Gastrocnemius medialis (tissue), 4 donors: ENCODE measurements at regions not wholly inside any gene's neighbourhood (a gene's known extent, or its start where the extent isn't known, plus 50 kb on each side); places are given as distances from the start of the nearest gene placed in this dataset.

Source experiments
- ATAC-seq, 2 donors: fragments of 150-250 bp; one replicate each; pipeline ENCODE4 v1.9.1; 2016
- DNase-seq, 2 donors: peaks; one replicate each; pipeline ENCODE4 v3.0.0-alpha.2; 2019
- H3K27ac ChIP-seq, 4 donors: fragments of 200-600 bp; sonication (generic); 1 replicate in 1 of 4; 2 replicates in 3 of 4; pipeline ENCODE4 v1.5.1; 2016 to 2018; ENCODE audit warnings: mild to moderate bottlenecking in 2 of 4, moderate library complexity in 1 of 4
- H3K27me3 ChIP-seq, 3 donors: fragments of 200-600 bp; sonication (generic) in 2 of 3; 1 replicate in 1 of 3; 2 replicates in 2 of 3; pipeline versions ENCODE4 v1.5.1 to v1.6.0; 2016 to 2019; ENCODE audit warnings: mild to moderate bottlenecking in 1 of 3, moderate library complexity in 1 of 3
- H3K36me3 ChIP-seq, 2 donors: fragments of 200-600 bp; sonication (generic) in 1 of 2; one replicate each; pipeline ENCODE4 v1.5.1; 2017 to 2018
- H3K4me1 ChIP-seq, 2 donors: fragments of 200-600 bp; sonication (generic) in 1 of 2; one replicate each; pipeline ENCODE4 v1.5.1; 2016 to 2017; ENCODE audit warnings: mild to moderate bottlenecking in 2 of 2
- H3K4me3 ChIP-seq, 4 donors: fragments of 200-600 bp; sonication (generic) in 3 of 4; 1 replicate in 1 of 4; 2 replicates in 3 of 4; pipeline ENCODE4 v1.5.1; 2016 to 2019; ENCODE audit warnings: mild to moderate bottlenecking in 2 of 4
- H3K9me3 ChIP-seq, 3 donors: fragments of 200-600 bp; sonication (generic) in 2 of 3; 1 replicate in 1 of 3; 2 replicates in 2 of 3; pipeline ENCODE4 v1.5.1; 2016 to 2019
- POLR2A ChIP-seq, 2 donors: fragments of 450-650 bp; IDR thresholded peaks; one replicate each; pipeline ENCODE4 v1.6.1; 2017; ENCODE audit warnings: antibody characterized with exemption in 2 of 2, mild to moderate bottlenecking in 2 of 2, moderate library complexity in 2 of 2
- in situ Hi-C, 4 donors: fragments of 200-750 bp; cut with MboI; loops; one replicate each; pipeline versions ENCODE4 v1.15.0 to v1.8.0; 2017; ENCODE audit warnings: low sequenced_read_pairs in 4 of 4
- intact Hi-C: fragments of 100-400 bp; cut with DNase I; formaldehyde crosslinking; loops from one replicate; pipeline ENCODE4 v1.15.1; 2023; ENCODE audit warnings: low total_unique reads
- TF ChIP-seq, protein P1 (sequence below), 5 experiments: fragments of 450-650 bp in 3 of 5; fragments of 200-600 bp in 2 of 5; sonication (generic) in 2 of 5; IDR thresholded peaks in 4 of 5; conservative IDR thresholded peaks in 1 of 5; 1 replicate in 4 of 5; 2 replicates in 1 of 5; pipeline ENCODE4 v1.5.1; 2016 to 2019; ENCODE audit warnings: antibody characterized with exemption in 5 of 5, mild to moderate bottlenecking in 3 of 5, moderate library complexity in 3 of 5

DNA sequence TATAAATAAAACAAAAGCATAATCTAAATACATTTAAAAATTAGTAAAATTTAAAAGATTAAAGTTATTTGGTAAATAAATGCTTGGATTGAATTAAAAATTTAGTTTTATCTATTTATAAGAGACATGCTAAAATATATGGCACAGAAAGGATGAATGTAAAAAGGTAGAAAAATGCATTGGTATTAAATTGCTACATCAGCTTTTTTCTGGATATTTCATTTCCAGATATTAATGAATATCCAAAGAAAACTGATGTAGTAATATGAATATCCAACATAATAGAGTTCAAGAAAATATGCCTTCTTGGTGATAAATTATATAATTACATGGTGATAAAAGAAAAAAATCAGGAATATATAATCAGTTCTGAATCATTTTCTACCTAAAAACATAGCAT is 1743.9 kb downstream of the RPA4 start:
- Histone ChIP-seq H3K27me3 (no peaks in the 10 kb centered on the region), H3K4me3 (no peak overlapping the region), H3K36me3 (no peaks in the 10 kb centered on the region), H3K9me3 (no peaks in the 10 kb centered on the region), H3K27ac (no peak overlapping the region), H3K4me1 (no peaks in the 10 kb centered on the region)
- intact Hi-C loops (no loop called here), in situ Hi-C loops (no loop called here)
- DNase-seq (no peak), ATAC-seq (no peak)
- no peak for TF ChIP-seq POLR2A (IDR thresholded peaks at IDR 0.05)
- TF ChIP-seq, protein P1, sequence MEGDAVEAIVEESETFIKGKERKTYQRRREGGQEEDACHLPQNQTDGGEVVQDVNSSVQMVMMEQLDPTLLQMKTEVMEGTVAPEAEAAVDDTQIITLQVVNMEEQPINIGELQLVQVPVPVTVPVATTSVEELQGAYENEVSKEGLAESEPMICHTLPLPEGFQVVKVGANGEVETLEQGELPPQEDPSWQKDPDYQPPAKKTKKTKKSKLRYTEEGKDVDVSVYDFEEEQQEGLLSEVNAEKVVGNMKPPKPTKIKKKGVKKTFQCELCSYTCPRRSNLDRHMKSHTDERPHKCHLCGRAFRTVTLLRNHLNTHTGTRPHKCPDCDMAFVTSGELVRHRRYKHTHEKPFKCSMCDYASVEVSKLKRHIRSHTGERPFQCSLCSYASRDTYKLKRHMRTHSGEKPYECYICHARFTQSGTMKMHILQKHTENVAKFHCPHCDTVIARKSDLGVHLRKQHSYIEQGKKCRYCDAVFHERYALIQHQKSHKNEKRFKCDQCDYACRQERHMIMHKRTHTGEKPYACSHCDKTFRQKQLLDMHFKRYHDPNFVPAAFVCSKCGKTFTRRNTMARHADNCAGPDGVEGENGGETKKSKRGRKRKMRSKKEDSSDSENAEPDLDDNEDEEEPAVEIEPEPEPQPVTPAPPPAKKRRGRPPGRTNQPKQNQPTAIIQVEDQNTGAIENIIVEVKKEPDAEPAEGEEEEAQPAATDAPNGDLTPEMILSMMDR (IDR thresholded peaks at IDR 0.05 in 4 of 5, conservative IDR thresholded peaks at IDR 0.05 in 1 of 5) = no peak

DNA sequence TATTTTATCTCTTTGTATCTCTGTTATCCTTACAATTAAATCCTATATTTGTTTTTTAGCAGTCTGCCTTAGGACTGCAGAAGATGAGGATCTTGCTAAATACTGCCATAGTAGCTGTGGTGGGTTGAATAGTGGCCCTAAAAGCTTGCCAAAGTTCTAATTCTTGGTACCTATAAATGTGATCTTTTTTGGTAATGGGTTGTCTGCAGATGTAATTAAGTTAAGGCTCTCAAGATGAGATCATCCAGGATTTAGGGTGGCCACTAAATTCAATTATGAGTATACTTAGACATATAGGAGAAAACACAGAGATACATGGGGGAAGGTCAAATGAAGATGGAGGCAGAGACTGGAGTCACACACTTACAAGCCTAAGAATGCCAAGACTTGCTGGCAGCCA is 1753.7 kb downstream of the RPA4 start:
- no peaks in the 10 kb centered on the region for H3K9me3 ChIP-seq
- no peaks in the 10 kb centered on the region for H3K36me3 ChIP-seq

DNA sequence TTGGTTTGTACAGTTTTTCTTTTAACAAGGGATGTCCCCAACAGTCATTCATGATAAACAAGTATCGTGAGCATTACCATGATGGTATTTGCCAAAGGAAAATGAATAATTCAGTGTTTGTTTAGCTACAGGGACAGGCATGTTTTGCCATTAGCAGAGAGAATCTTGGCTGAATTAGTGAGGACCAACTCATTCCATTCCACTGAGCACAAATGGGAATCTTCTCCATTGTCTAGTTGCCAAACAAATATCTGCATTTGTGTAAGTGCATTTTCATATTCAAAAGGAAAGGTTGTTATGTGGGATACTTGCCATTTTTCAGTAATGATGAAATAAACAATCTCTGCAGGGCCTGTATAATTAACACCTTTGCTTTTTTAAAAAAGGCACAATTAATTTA is 1762.6 kb downstream of the RPA4 start:
- H3K4me3 ChIP-seq = no peak overlapping the region
- H3K27me3 ChIP-seq = no peaks in the 10 kb centered on the region
- H3K27ac ChIP-seq = no peak overlapping the region
- ATAC-seq (no peak), DNase-seq (no peak)
- in situ Hi-C loops = no loop called here
- H3K9me3 ChIP-seq = no peaks in the 10 kb centered on the region
- no peak for TF ChIP-seq POLR2A (IDR thresholded peaks at IDR 0.05)
- TF ChIP-seq, protein P1 (IDR thresholded peaks at IDR 0.05 in 4 of 5, conservative IDR thresholded peaks at IDR 0.05 in 1 of 5) = no peak
- intact Hi-C loops = no loop called here
- no peaks in the 10 kb centered on the region for H3K4me1 ChIP-seq
- no peaks in the 10 kb centered on the region for H3K36me3 ChIP-seq

More for the DNA sequence above, 1753.7 kb downstream of the RPA4 start:
- intact Hi-C loops = no loop called here
- Histone ChIP-seq H3K27ac (no peak overlapping the region), H3K4me3 (no peak overlapping the region), H3K4me1 (no peaks in the 10 kb centered on the region), H3K27me3 (no peaks in the 10 kb centered on the region)
- in situ Hi-C loops = no loop called here
- DNase-seq (no peak), ATAC-seq (no peak)
- no peak for TF ChIP-seq POLR2A (IDR thresholded peaks at IDR 0.05)

DNA sequence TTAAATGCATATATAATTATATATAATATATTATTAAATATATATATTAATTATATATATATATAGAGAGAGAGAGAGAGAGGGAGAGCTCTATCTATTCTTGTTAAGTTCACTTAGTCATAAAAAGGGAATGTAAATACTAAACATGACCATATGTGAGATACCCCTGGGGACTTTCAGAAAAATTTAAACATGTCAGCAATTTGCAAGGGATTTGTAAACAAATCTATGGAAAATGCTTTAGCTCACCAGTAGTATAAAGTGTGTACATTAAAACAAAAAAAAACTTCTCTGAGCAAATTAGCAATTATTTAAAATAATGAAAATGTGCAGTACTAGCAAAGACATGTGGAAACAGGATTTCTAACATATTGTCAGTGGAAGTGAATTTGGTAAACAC is 1755.5 kb downstream of the PCDH19 start:
- no peak for TF ChIP-seq POLR2A (IDR thresholded peaks at IDR 0.05)
- TF ChIP-seq, protein P1 (IDR thresholded peaks at IDR 0.05 in 4 of 5, conservative IDR thresholded peaks at IDR 0.05 in 1 of 5) = no peak
- Histone ChIP-seq H3K27ac (no peak overlapping the region), H3K4me3 (no peak overlapping the region), H3K36me3 (no peaks in the 10 kb centered on the region), H3K9me3 (no peaks in the 10 kb centered on the region), H3K4me1 (no peaks in the 10 kb centered on the region), H3K27me3 (no peaks in the 10 kb centered on the region)
- intact Hi-C loops (no loop called here), in situ Hi-C loops (no loop called here)
- ATAC-seq = no peak
- DNase-seq = no peak
